Suprapubic skin (tissue), 4 donors: ENCODE measurements at regions not wholly inside any gene's neighbourhood (a gene's known extent, or its start where the extent isn't known, plus 50 kb on each side); places are given as distances from the start of the nearest gene placed in this dataset.

Source experiments
- DNase-seq, 2 donors: peaks; one replicate each; pipeline ENCODE4 v3.0.0-alpha.2; 2019; ENCODE audit warnings: low spot score in 2 of 2
- H3K27ac ChIP-seq: fragments of 200-600 bp; sonication (generic); one replicate; pipeline ENCODE4 v1.5.1; 2019
- H3K27me3 ChIP-seq: fragments of 200-600 bp; sonication (generic); one replicate; pipeline ENCODE4 v1.5.1; 2019
- H3K36me3 ChIP-seq: fragments of 200-600 bp; sonication (generic); one replicate; pipeline ENCODE4 v1.5.1; 2019
- H3K4me1 ChIP-seq: fragments of 200-600 bp; sonication (generic); one replicate; pipeline ENCODE4 v1.5.1; 2019
- H3K4me3 ChIP-seq: fragments of 200-600 bp; sonication (generic); one replicate; pipeline ENCODE4 v1.5.1; 2019; ENCODE audit warnings: mild to moderate bottlenecking
- H3K9me3 ChIP-seq: fragments of 200-600 bp; sonication (generic); one replicate; pipeline ENCODE4 v1.5.1; 2019
- CTCF ChIP-seq, 2 donors: fragments of 200-600 bp in 1 of 2; fragments of 450-650 bp in 1 of 2; sonication (generic) in 1 of 2; IDR thresholded peaks; one replicate each; pipeline ENCODE4 v1.5.1; 2016 to 2019; ENCODE audit warnings: antibody characterized with exemption in 2 of 2, mild to moderate bottlenecking in 1 of 2, moderate library complexity in 1 of 2
- EP300 ChIP-seq: sonication (generic); formaldehyde crosslinking; IDR thresholded peaks from one replicate; pipeline ENCODE4 v1.6.1; 2017; ENCODE audit warnings: antibody characterized with exemption
- POLR2A ChIP-seq, 2 donors: fragments of 450-650 bp; IDR thresholded peaks; one replicate each; pipeline ENCODE4 v1.6.1; 2017; ENCODE audit warnings: antibody characterized with exemption in 2 of 2, mild to moderate bottlenecking in 2 of 2, moderate library complexity in 2 of 2
- POLR2AphosphoS5 ChIP-seq, 3 donors: sonication (generic); formaldehyde crosslinking; IDR thresholded peaks; one replicate each; pipeline ENCODE4 v1.6.1; 2017; ENCODE audit warnings: antibody characterized with exemption in 3 of 3
- WGBS: methylation state at CpG from one replicate; pipeline ENCODE4 v1.1.5; 2018; 5-methylcytosine and 5-hydroxymethylcytosine counted together

GRCh38 chr2:187939180-187939579 lies 352.5 kb upstream of the GULP1 start:
- TF ChIP-seq EP300 (no peak), POLR2A (IDR thresholded peaks at IDR 0.05) (no peak), CTCF (IDR thresholded peaks at IDR 0.05) (no peak), POLR2AphosphoS5 (IDR thresholded peaks at IDR 0.05) (no peak)
- no peak overlapping the region for H3K27ac ChIP-seq
- no peak overlapping the region for H3K4me3 ChIP-seq
- no peaks in the 10 kb centered on the region for H3K27me3 ChIP-seq
- DNase-seq, result no peak
- H3K4me1 ChIP-seq, result no peaks in the 10 kb centered on the region
- WGBS, result 11% methylated on average over 1 of the region's 1 CpG
- H3K36me3 ChIP-seq, result no peaks in the 10 kb centered on the region
- H3K9me3 ChIP-seq, result no peaks in the 10 kb centered on the region

- no peaks in the 10 kb centered on the region for H3K4me1 ChIP-seq
- no peak for TF ChIP-seq CTCF (IDR thresholded peaks at IDR 0.05)
- TF ChIP-seq POLR2A (IDR thresholded peaks at IDR 0.05), result no peak
- TF ChIP-seq POLR2AphosphoS5 (IDR thresholded peaks at IDR 0.05), result no peak
- TF ChIP-seq EP300, result no peak
- H3K36me3 ChIP-seq, result no peaks in the 10 kb centered on the region
- H3K27ac ChIP-seq, result no peak overlapping the region
- H3K4me3 ChIP-seq, result no peak overlapping the region
- no peaks in the 10 kb centered on the region for H3K9me3 ChIP-seq
- no peaks in the 10 kb centered on the region for H3K27me3 ChIP-seq
- no peak for DNase-seq
Measured at GRCh38 chr2:187942876-187943275, 348.8 kb upstream of the GULP1 start.

- Histone ChIP-seq H3K4me1 (no peaks in the 10 kb centered on the region), H3K36me3 (no peaks in the 10 kb centered on the region), H3K4me3 (no peak overlapping the region), H3K27ac (no peak overlapping the region), H3K27me3 (no peaks in the 10 kb centered on the region), H3K9me3 (no peaks in the 10 kb centered on the region)
- DNase-seq, result no peak
- TF ChIP-seq EP300 (no peak), POLR2AphosphoS5 (IDR thresholded peaks at IDR 0.05) (no peak), CTCF (IDR thresholded peaks at IDR 0.05) (no peak), POLR2A (IDR thresholded peaks at IDR 0.05) (no peak)
- WGBS, result 91% methylated on average over 6 of the region's 6 CpGs
Measured at GRCh38 chr2:187943772-187944369, 347.8 kb upstream of the GULP1 start.

GRCh38 chr2:187949859-187950258 lies 341.8 kb upstream of the GULP1 start:
- Histone ChIP-seq H3K36me3 (no peaks in the 10 kb centered on the region), H3K9me3 (no peaks in the 10 kb centered on the region), H3K27me3 (no peaks in the 10 kb centered on the region), H3K4me1 (no peaks in the 10 kb centered on the region), H3K4me3 (no peak overlapping the region), H3K27ac (no peak overlapping the region)
- TF ChIP-seq POLR2A (IDR thresholded peaks at IDR 0.05) (no peak), EP300 (no peak), POLR2AphosphoS5 (IDR thresholded peaks at IDR 0.05) (no peak), CTCF (IDR thresholded peaks at IDR 0.05) (no peak)
- 89% methylated on average over 3 of the region's 3 CpGs for WGBS
- no peak for DNase-seq

GRCh38 chr2:187951470-187952218 lies 340.0 kb upstream of the GULP1 start:
- Histone ChIP-seq H3K36me3 (no peaks in the 10 kb centered on the region), H3K4me3 (no peak overlapping the region), H3K4me1 (no peaks in the 10 kb centered on the region), H3K27ac (no peak overlapping the region), H3K9me3 (no peaks in the 10 kb centered on the region), H3K27me3 (no peaks in the 10 kb centered on the region)
- 92% methylated on average over 22 of the region's 32 CpGs for WGBS
- no peak for TF ChIP-seq EP300
- TF ChIP-seq POLR2A (IDR thresholded peaks at IDR 0.05), result no peak
- TF ChIP-seq POLR2AphosphoS5 (IDR thresholded peaks at IDR 0.05), result no peak
- no peak for TF ChIP-seq CTCF (IDR thresholded peaks at IDR 0.05)
- no peak for DNase-seq
